WERI-Rb-1 (cell line): ENCODE measurements at regions not wholly inside any gene's neighbourhood (a gene's known extent, or its start where the extent isn't known, plus 50 kb on each side); places are given as distances from the start of the nearest gene placed in this dataset.

Experiments
- DNase-seq: peaks from one replicate; pipeline ENCODE4 v3.0.0-alpha.2; 2020
- H3K27ac ChIP-seq: fragments of 250-450 bp; sonication (Bioruptor Pico); 2 replicates; pipeline ENCODE4 v1.5.1; 2020; ENCODE audit warnings: mild to moderate bottlenecking, moderate library complexity
- H3K27me3 ChIP-seq: fragments of 250-450 bp; sonication (Bioruptor Pico); 2 replicates; pipeline ENCODE4 v1.5.1; 2021; ENCODE audit warnings: mild to moderate bottlenecking, low read depth, moderate library complexity; ENCODE audit not compliant: insufficient read depth, severe bottlenecking
- H3K36me3 ChIP-seq: fragments of 250-450 bp; sonication (Bioruptor Pico); 2 replicates; pipeline ENCODE4 v1.5.1; 2020; ENCODE audit warnings: mild to moderate bottlenecking, moderate library complexity
- H3K4me3 ChIP-seq: 2 replicates; pipeline ENCODE4 v1.5.1; 2011; ENCODE audit warnings: low read depth, mild to moderate bottlenecking, control low read depth, low read length
- H3K9me3 ChIP-seq: fragments of 250-450 bp; sonication (Bioruptor Pico); 2 replicates; pipeline ENCODE4 v1.5.1; 2021; ENCODE audit warnings: mild to moderate bottlenecking, moderate library complexity; ENCODE audit not compliant: severe bottlenecking
- CTCF ChIP-seq: IDR thresholded peaks from 2 replicates; pipeline ENCODE4 v1.5.1; 2011; ENCODE audit warnings: low read depth, mild to moderate bottlenecking, control low read depth, inconsistent platforms, low read length

GRCh38 chr6:142537612-142538478 lies 236.0 kb downstream of the ADGRG6 start:
- no peak overlapping the region for H3K4me3 ChIP-seq
- H3K9me3 ChIP-seq = peaks cover 4% of the 10 kb centered on the region
- H3K27ac ChIP-seq = peak overlapping the region; percentile 59
- no peaks in the 10 kb centered on the region for H3K36me3 ChIP-seq
- DNase-seq = peak; percentile 65
- H3K27me3 ChIP-seq = no peaks in the 10 kb centered on the region
- TF ChIP-seq CTCF = peak; percentile 66

- no peak for DNase-seq
- H3K9me3 ChIP-seq = no peaks in the 10 kb centered on the region
- TF ChIP-seq CTCF = no peak
- no peak overlapping the region for H3K27ac ChIP-seq
- no peaks in the 10 kb centered on the region for H3K36me3 ChIP-seq
- no peaks in the 10 kb centered on the region for H3K27me3 ChIP-seq
- H3K4me3 ChIP-seq = no peak overlapping the region
These were observed 241.0 kb downstream of the ADGRG6 start for GRCh38 chr6:142542704-142543233.

GRCh38 chr6:142543606-142544005 lies 241.8 kb downstream of the ADGRG6 start:
- no peak overlapping the region for H3K27ac ChIP-seq
- no peaks in the 10 kb centered on the region for H3K9me3 ChIP-seq
- H3K36me3 ChIP-seq = no peaks in the 10 kb centered on the region
- DNase-seq = no peak
- no peaks in the 10 kb centered on the region for H3K27me3 ChIP-seq
- no peak for TF ChIP-seq CTCF
- no peak overlapping the region for H3K4me3 ChIP-seq

GRCh38 chr6:142544199-142544838 lies 242.5 kb downstream of the ADGRG6 start:
- DNase-seq = no peak
- Histone ChIP-seq H3K27me3 (no peaks in the 10 kb centered on the region), H3K4me3 (no peak overlapping the region), H3K27ac (no peak overlapping the region), H3K9me3 (no peaks in the 10 kb centered on the region), H3K36me3 (no peaks in the 10 kb centered on the region)
- TF ChIP-seq CTCF = no peak

GRCh38 chr6:142545147-142545546 lies 243.3 kb downstream of the ADGRG6 start:
- Histone ChIP-seq H3K4me3 (no peak overlapping the region), H3K27ac (no peak overlapping the region), H3K36me3 (no peaks in the 10 kb centered on the region), H3K9me3 (no peaks in the 10 kb centered on the region), H3K27me3 (no peaks in the 10 kb centered on the region)
- TF ChIP-seq CTCF = no peak
- DNase-seq = no peak
